H1 (cell line): ENCODE measurements at regions not wholly inside any gene's neighbourhood (a gene's known extent, or its start where the extent isn't known, plus 50 kb on each side); places are given as distances from the start of the nearest gene placed in this dataset.
"Not testable (repeated sequence)": the region's sequence is repeated elsewhere in the genome, so short reads cannot be mapped to it uniquely, and the experiment has no call there.

Experiments used
- CTCF ChIA-PET: fragments of 300-600 bp; sonication (Branson Sonifier 250); formaldehyde crosslinking; loops from one replicate; lab custom pipeline; 2021; ENCODE audit not compliant: partially characterized antibody; lab: Charles Lee
- POLR2A ChIA-PET: fragments of 300-600 bp; sonication (Branson Sonifier 250); formaldehyde crosslinking; loops from one replicate; lab custom pipeline; 2021; ENCODE audit warnings: inconsistent platforms; ENCODE audit not compliant: partially characterized antibody; lab: Charles Lee
- DNase-seq, 2 experiments: peaks; one replicate each; pipeline versions ENCODE4 v3.0.0 to v3.0.0-alpha.2; 2010 to 2022; ENCODE audit warnings: low spot score in 2 of 2, low read depth in 1 of 2, mixed read lengths in 1 of 2
- FAIRE-seq: peaks from 2 replicates; lab custom pipeline; 2011; peaks lifted over from hg19 to GRCh38; lab: Jason Lieb, UNC
- H2AFZ ChIP-seq: 2 replicates; pipeline ENCODE4 v1.8.1; 2012; ENCODE audit warnings: low read length, inconsistent platforms
- H2AK5ac ChIP-seq: 2 replicates; pipeline ENCODE4 v1.6.1; 2013; ENCODE audit warnings: low read depth, low read length
- H2BK120ac ChIP-seq: replicated peaks from 2 replicates; pipeline ENCODE3; 2013; ENCODE audit warnings: low read depth, low read length, inconsistent platforms
- H2BK12ac ChIP-seq: 2 replicates; pipeline ENCODE4 v1.6.1; 2013; ENCODE audit warnings: low read depth, low read length
- H2BK15ac ChIP-seq: 2 replicates; pipeline ENCODE4 v1.6.1; 2013; ENCODE audit warnings: low read length
- H2BK20ac ChIP-seq: 2 replicates; pipeline ENCODE4 v1.6.1; 2013; ENCODE audit warnings: low read length
- H2BK5ac ChIP-seq: 2 replicates; pipeline ENCODE4 v1.6.1; 2013; ENCODE audit warnings: low read depth, low read length
- H3K14ac ChIP-seq: 2 replicates; pipeline ENCODE4 v1.6.1; 2013; ENCODE audit warnings: inconsistent platforms; ENCODE audit not compliant: insufficient read length
- H3K18ac ChIP-seq: 2 replicates; pipeline ENCODE4 v1.6.1; 2013; ENCODE audit warnings: low read length; ENCODE audit errors: extremely low read depth
- H3K23ac ChIP-seq: 2 replicates; pipeline ENCODE4 v1.6.1; 2013; ENCODE audit warnings: inconsistent platforms; ENCODE audit not compliant: insufficient read length
- H3K23me2 ChIP-seq: 2 replicates; pipeline ENCODE4 v1.6.1; 2013; ENCODE audit warnings: low read depth, low read length
- H3K27ac ChIP-seq: 2 replicates; pipeline ENCODE4 v1.6.1; 2011; ENCODE audit warnings: low read depth, low read length, inconsistent platforms
- H3K27me3 ChIP-seq, 4 experiments: replicated peaks in 1 of 4; 1 replicate in 1 of 4; 2 replicates in 3 of 4; pipeline versions ENCODE4 v1.6.1 to v1.8.1; 2011 to 2013; ENCODE audit warnings: low read length in 3 of 4, mild to moderate bottlenecking in 3 of 4, inconsistent platforms in 2 of 4, mixed read lengths in 2 of 4, moderate library complexity in 1 of 4; ENCODE audit not compliant: control insufficient read depth in 3 of 4, insufficient read depth in 3 of 4; ENCODE audit errors: extremely low read depth in 1 of 4
- H3K36me3 ChIP-seq, 4 experiments: 2 replicates each; pipeline versions ENCODE4 v1.6.1 to v1.8.1; 2011 to 2013; ENCODE audit warnings: mild to moderate bottlenecking in 4 of 4, low read length in 3 of 4, moderate library complexity in 2 of 4, control low read depth in 1 of 4, inconsistent platforms in 1 of 4; ENCODE audit not compliant: insufficient read depth in 4 of 4, control insufficient read depth in 2 of 4
- H3K4ac ChIP-seq: replicated peaks from 2 replicates; pipeline ENCODE3; 2013; ENCODE audit warnings: low read length, low read depth, mixed read lengths, inconsistent platforms; ENCODE audit not compliant: insufficient read length
- H3K4me1 ChIP-seq, 4 experiments: replicated peaks in 1 of 4; 1 replicate in 1 of 4; 2 replicates in 3 of 4; pipeline versions ENCODE4 v1.6.1 to v1.8.1; 2011 to 2013; ENCODE audit warnings: low read length in 3 of 4, inconsistent platforms in 2 of 4, mixed read lengths in 1 of 4; ENCODE audit not compliant: insufficient read depth in 4 of 4, control insufficient read depth in 3 of 4
- H3K4me2 ChIP-seq, 2 experiments: 2 replicates each; pipeline versions ENCODE4 v1.6.1 to v1.8.1; 2011 to 2013; ENCODE audit warnings: low read depth in 2 of 2, low read length in 2 of 2, control low read depth in 1 of 2, inconsistent platforms in 1 of 2, mild to moderate bottlenecking in 1 of 2; ENCODE audit not compliant: insufficient read depth in 1 of 2
- H3K4me3 ChIP-seq, 4 experiments: fragments of 200-600, 300-600 bp in 1 of 4; sonication (generic), shearing (Covaris generic), sonication (Bioruptor Twin) in 1 of 4; 2 replicates each; pipeline versions ENCODE4 v1.5.1 to v1.8.1; 2011 to 2016; ENCODE audit warnings: low read length in 4 of 4, low read depth in 3 of 4, control low read depth in 2 of 4, inconsistent platforms in 2 of 4, mild to moderate bottlenecking in 2 of 4, mixed read lengths in 1 of 4, moderate library complexity in 1 of 4; ENCODE audit not compliant: insufficient read depth in 2 of 4; ENCODE audit errors: extremely low read depth in 1 of 4
- H3K56ac ChIP-seq: replicated peaks from 2 replicates; pipeline ENCODE3; 2013; ENCODE audit warnings: low read depth, mild to moderate bottlenecking, mixed read lengths, low read length, inconsistent platforms; ENCODE audit not compliant: insufficient read length
- H3K79me1 ChIP-seq: 2 replicates; pipeline ENCODE4 v1.6.1; 2013; ENCODE audit warnings: low read depth, low read length, control low read depth
- H3K79me2 ChIP-seq, 2 experiments: 2 replicates each; pipeline versions ENCODE4 v1.6.1 to v1.8.1; 2012 to 2013; ENCODE audit warnings: low read length in 2 of 2, mild to moderate bottlenecking in 2 of 2, inconsistent platforms in 1 of 2; ENCODE audit not compliant: insufficient read depth in 2 of 2, control insufficient read depth in 1 of 2
- H3K9ac ChIP-seq, 4 experiments: replicated peaks in 1 of 4; 1 replicate in 1 of 4; 2 replicates in 3 of 4; pipeline versions ENCODE4 v1.6.1 to v1.8.1; 2011 to 2013; ENCODE audit warnings: low read depth in 3 of 4, low read length in 3 of 4, control low read depth in 2 of 4, mild to moderate bottlenecking in 2 of 4, moderate library complexity in 2 of 4, inconsistent platforms in 1 of 4; ENCODE audit errors: extremely low read depth in 1 of 4
- H3K9me3 ChIP-seq, 2 experiments: 2 replicates each; pipeline versions ENCODE4 v1.6.1 to v1.8.1; 2012 to 2013; ENCODE audit warnings: mild to moderate bottlenecking in 2 of 2, moderate library complexity in 2 of 2, control low read depth in 1 of 2, inconsistent platforms in 1 of 2, low read depth in 1 of 2, low read length in 1 of 2, mixed read lengths in 1 of 2; ENCODE audit not compliant: insufficient read depth in 2 of 2
- H4K20me1 ChIP-seq, 2 experiments: replicated peaks in 1 of 2; 2 replicates each; pipeline versions ENCODE3 to v1.8.1; 2011 to 2013; ENCODE audit warnings: inconsistent platforms in 2 of 2, low read length in 2 of 2, mild to moderate bottlenecking in 1 of 2; ENCODE audit not compliant: insufficient read depth in 2 of 2, control insufficient read depth in 1 of 2
- H4K5ac ChIP-seq: 2 replicates; pipeline ENCODE4 v1.6.1; 2013; ENCODE audit warnings: low read length, low read depth, mixed read lengths, inconsistent platforms; ENCODE audit not compliant: insufficient read length
- H4K8ac ChIP-seq: 2 replicates; pipeline ENCODE4 v1.8.0; 2013; ENCODE audit warnings: mild to moderate bottlenecking, moderate library complexity, low read length, inconsistent platforms; ENCODE audit not compliant: insufficient read depth; ENCODE audit errors: extremely low read depth
- H4K91ac ChIP-seq: replicated peaks from 2 replicates; pipeline ENCODE3; 2013; ENCODE audit warnings: low read length, mixed read lengths, inconsistent platforms; ENCODE audit not compliant: insufficient read length
- WGBS, 2 experiments: shearing (Covaris generic) in 1 of 2; methylation state at CpG; one replicate each; pipeline versions ENCODE4 v1.1.6 to v1.1.7; 2013 to 2015; ENCODE audit warnings: low lambda C conversion rate in 2 of 2, mixed read lengths in 2 of 2, inconsistent platforms in 1 of 2, low coverage in 1 of 2, missing lambda C conversion rate in 1 of 2; ENCODE audit not compliant: insufficient replicate concordance in 2 of 2, insufficient coverage in 1 of 2, insufficient read length in 1 of 2; ENCODE audit errors: extremely low coverage in 1 of 2, missing lambda C conversion rate in 1 of 2; 5-methylcytosine and 5-hydroxymethylcytosine counted together

DNA sequence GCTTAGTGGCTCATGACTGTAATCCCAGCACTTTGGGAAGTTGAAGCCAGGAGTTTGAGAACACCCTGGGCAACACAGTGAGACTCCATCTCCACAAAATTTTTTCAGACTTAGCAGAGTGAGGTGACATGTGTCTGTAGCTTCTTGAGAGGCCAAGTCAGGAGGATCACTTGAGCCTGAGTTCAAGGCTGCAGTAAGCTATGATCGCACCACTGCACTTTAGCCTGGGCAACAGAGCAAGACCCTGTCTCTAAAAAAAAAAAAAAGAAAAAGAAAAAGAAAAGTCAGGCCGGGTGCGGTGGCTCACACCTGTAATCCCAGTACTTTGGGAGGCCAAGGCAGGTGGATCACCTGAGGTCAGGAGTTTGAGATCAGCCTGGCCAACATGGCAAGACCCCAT, 54.0 kb upstream of the URI1 start:
- H3K79me2 ChIP-seq, H3K56ac ChIP-seq, H2AK5ac ChIP-seq, DNase-seq, H4K20me1 ChIP-seq, H2BK15ac ChIP-seq, H4K5ac ChIP-seq, H3K4me3 ChIP-seq, H3K4me2 ChIP-seq, H3K36me3 ChIP-seq, H2BK120ac ChIP-seq, H2BK5ac ChIP-seq, H4K91ac ChIP-seq, H3K23ac ChIP-seq, H3K23me2 ChIP-seq, H3K14ac ChIP-seq, FAIRE-seq, H3K18ac ChIP-seq, H4K8ac ChIP-seq, H3K27ac ChIP-seq, POLR2A ChIA-PET, H3K4me1 ChIP-seq, H2BK20ac ChIP-seq, H3K9me3 ChIP-seq, H3K79me1 ChIP-seq, H3K27me3 ChIP-seq, H2BK12ac ChIP-seq, H3K9ac ChIP-seq, H3K4ac ChIP-seq, H2AFZ ChIP-seq: not testable (repeated sequence)
- CTCF ChIA-PET = interaction anchor here (1.1 kb wide), 1 partner anchor 172 kb away, joined by 3 read pairs; no protein-coding TSS in a partner anchor
- WGBS, 2 experiments = 83% methylated on average over 2 of the region's 3 CpGs; no CpG with 5 or more reads in 1 of the 2 experiments
